ENCODE measurements at regions not wholly inside any gene's neighbourhood (a gene's known extent, or its start where the extent isn't known, plus 50 kb on each side); places are given as distances from the start of the nearest gene placed in this dataset.

DNA sequence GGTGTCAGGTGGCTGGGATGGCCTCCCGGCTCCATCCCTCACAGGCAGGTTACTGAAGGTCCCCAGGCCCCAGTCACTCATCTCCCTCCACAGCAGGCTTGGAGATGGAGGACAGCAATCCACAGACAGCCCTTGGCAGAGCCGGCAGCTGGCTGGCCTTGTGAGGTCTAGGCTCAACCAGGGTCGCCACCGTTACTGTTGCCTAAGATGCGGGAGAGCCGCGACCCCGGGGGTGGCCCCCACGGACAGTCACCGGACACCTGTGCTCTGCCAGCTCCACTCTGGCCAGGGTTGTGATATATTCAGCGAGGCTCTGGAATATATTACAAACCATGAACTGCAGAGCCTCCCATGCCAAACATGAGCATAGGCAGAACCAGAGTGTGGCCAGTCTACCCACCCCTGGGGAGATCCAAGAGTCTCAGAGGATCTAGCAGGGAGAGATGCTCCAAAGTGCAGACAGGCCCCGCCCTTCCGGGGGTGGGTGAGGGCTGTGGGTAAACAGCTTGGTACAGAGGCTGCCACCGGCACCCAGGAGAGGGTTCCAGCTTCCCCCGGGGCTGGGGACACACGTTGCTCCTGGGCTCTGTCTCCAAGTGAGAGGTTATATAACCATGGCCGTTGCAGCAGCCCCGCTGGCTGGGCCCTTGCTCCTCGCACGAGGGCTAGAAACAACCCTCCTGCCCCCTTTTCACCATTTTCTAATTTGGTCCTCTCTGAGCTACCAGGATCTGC is 55.9 kb upstream of the DIO3 start:
- no peaks in the 10 kb centered on the region for H3K9me2 ChIP-seq (replicated peaks; ENCODE audit: insufficient read depth, low read length)
- H4K20me1 ChIP-seq (ENCODE audit: low read depth, low read length) = no peaks in the 10 kb centered on the region
- H3K27ac ChIP-seq (ENCODE audit: low read depth, low read length) = no peak overlapping the region
- no peaks in the 10 kb centered on the region for H3K27me3 ChIP-seq (ENCODE audit: low read length)
- no peaks in the 10 kb centered on the region for H3K9me3 ChIP-seq (ENCODE audit: insufficient read depth, low read length)
- H3K4me3 ChIP-seq (ENCODE audit: insufficient read depth, low read length, poor library complexity, severe bottlenecking) = no peak overlapping the region
- H3F3A ChIP-seq (ENCODE audit: insufficient read depth) = no peaks in the 10 kb centered on the region
- H3K9ac ChIP-seq (ENCODE audit: low read length) = no peak overlapping the region
- H2AFZ ChIP-seq (ENCODE audit: low read depth, low read length, severe bottlenecking) = no peak overlapping the region
- H3K36me3 ChIP-seq (ENCODE audit: low read length) = no peaks in the 10 kb centered on the region
- H3K4me2 ChIP-seq (ENCODE audit: low read depth, low read length, poor library complexity, severe bottlenecking) = no peak overlapping the region
- TF ChIP-seq, protein P1, sequence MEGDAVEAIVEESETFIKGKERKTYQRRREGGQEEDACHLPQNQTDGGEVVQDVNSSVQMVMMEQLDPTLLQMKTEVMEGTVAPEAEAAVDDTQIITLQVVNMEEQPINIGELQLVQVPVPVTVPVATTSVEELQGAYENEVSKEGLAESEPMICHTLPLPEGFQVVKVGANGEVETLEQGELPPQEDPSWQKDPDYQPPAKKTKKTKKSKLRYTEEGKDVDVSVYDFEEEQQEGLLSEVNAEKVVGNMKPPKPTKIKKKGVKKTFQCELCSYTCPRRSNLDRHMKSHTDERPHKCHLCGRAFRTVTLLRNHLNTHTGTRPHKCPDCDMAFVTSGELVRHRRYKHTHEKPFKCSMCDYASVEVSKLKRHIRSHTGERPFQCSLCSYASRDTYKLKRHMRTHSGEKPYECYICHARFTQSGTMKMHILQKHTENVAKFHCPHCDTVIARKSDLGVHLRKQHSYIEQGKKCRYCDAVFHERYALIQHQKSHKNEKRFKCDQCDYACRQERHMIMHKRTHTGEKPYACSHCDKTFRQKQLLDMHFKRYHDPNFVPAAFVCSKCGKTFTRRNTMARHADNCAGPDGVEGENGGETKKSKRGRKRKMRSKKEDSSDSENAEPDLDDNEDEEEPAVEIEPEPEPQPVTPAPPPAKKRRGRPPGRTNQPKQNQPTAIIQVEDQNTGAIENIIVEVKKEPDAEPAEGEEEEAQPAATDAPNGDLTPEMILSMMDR (IDR thresholded peaks at IDR 0.05; ENCODE audit: insufficient read depth, low read length, poor library complexity, severe bottlenecking) = no peak
- TF ChIP-seq EZH2phosphoT487 (conservative IDR thresholded peaks at IDR 0.05; ENCODE audit: low read length) = no peak
- no peaks in the 10 kb centered on the region for H3K79me2 ChIP-seq (ENCODE audit: insufficient read depth, low read length)

DNA sequence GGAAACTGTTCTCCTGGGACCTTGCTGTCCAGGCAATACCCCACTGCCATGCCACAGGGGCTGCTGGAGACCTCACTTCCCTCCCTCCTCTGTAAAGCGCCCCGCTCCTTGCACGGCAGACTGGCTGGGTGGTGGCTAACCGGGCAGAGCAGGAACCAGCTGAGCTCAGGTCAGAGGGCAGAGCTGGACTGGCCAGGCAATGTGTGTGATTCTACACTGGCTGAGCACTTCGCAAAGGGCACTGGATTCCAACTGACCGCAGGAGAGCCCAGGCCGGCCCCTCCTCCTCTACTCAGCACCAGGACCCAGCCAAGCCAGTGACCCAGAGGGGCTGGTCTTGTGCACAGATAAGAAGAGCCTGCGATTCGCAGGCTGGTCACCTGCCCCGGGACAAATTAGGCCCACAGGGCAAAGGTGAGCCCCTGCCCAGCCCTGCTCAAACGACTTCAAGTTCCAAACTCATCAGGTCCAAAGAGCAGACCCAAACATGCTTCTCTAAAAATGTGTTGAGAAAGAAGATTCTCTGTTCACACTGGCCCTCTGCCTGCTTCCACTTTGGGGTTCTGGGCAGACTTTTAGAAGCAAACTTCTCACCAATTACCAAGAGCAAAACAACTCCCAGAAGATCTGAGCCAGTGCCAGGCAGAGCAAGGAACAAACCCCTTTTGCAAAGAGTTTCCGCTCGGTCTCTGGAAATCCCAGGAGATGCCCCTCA is 54.9 kb upstream of the DIO3 start:
- no peaks in the 10 kb centered on the region for H3F3A ChIP-seq (ENCODE audit: insufficient read depth)
- H3K9ac ChIP-seq (ENCODE audit: low read length) = no peak overlapping the region
- H3K4me3 ChIP-seq (ENCODE audit: insufficient read depth, low read length, poor library complexity, severe bottlenecking) = no peak overlapping the region
- no peak overlapping the region for H3K4me2 ChIP-seq (ENCODE audit: low read depth, low read length, poor library complexity, severe bottlenecking)
- no peak overlapping the region for H3K27ac ChIP-seq (ENCODE audit: low read depth, low read length)
- no peaks in the 10 kb centered on the region for H3K9me2 ChIP-seq (replicated peaks; ENCODE audit: insufficient read depth, low read length)
- no peaks in the 10 kb centered on the region for H3K36me3 ChIP-seq (ENCODE audit: low read length)
- H4K20me1 ChIP-seq (ENCODE audit: low read depth, low read length) = no peaks in the 10 kb centered on the region
- no peaks in the 10 kb centered on the region for H3K27me3 ChIP-seq (ENCODE audit: low read length)
- H3K79me2 ChIP-seq (ENCODE audit: insufficient read depth, low read length) = no peaks in the 10 kb centered on the region
- TF ChIP-seq, protein P1 (IDR thresholded peaks at IDR 0.05; ENCODE audit: insufficient read depth, low read length, poor library complexity, severe bottlenecking) = no peak
- no peak for TF ChIP-seq EZH2phosphoT487 (conservative IDR thresholded peaks at IDR 0.05; ENCODE audit: low read length)
- no peak overlapping the region for H2AFZ ChIP-seq (ENCODE audit: low read depth, low read length, severe bottlenecking)
- no peaks in the 10 kb centered on the region for H3K9me3 ChIP-seq (ENCODE audit: insufficient read depth, low read length)

DNA sequence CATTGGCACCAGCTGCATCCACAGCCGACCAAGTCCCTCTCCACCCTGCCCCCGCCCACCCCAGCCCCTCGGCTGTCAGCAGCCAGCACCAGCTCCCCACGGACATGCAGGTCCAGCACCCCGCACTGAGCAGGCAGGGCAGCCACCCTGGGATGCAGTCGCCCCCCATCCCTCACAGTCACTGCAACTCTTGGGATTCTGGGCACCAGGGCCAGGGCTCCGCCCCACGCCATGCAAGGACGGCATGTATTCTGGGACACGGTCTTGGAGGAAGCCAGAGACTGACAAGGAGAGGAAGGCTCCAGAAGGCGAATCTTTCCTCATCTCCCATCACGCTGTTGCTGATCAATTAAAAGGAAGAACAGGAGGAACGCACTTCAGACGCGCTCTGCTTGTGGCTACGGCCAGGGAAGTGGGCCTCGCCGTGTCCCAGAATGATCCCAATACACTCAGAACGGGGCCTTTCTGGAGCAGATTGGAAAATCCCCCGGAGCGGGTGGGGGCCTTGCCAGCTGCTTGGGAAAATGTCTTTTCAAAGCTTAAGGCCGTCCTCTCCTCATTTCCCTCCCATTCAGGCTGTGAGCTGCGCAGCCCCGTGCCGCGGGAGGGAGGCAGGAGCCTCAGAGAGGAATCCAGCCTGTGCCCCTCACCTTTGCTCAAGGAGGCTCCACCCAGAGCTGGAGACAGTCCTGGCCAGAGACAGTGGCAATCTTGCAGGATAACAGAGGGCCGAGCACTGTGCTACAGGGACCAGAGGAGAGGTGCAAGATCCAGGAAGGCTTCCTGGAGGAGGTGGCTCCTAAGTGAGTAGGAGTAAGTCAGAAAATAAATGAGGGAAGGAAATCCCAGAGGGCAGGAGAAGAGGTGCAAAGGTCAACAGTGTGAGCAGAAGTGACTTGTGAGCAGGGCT is 54.1 kb upstream of the DIO3 start:
- H3K27me3 ChIP-seq (ENCODE audit: low read length) = no peaks in the 10 kb centered on the region
- H3K27ac ChIP-seq (ENCODE audit: low read depth, low read length) = no peak overlapping the region
- no peak overlapping the region for H3K9ac ChIP-seq (ENCODE audit: low read length)
- no peaks in the 10 kb centered on the region for H3K36me3 ChIP-seq (ENCODE audit: low read length)
- no peak overlapping the region for H3K4me2 ChIP-seq (ENCODE audit: low read depth, low read length, poor library complexity, severe bottlenecking)
- H2AFZ ChIP-seq (ENCODE audit: low read depth, low read length, severe bottlenecking) = no peak overlapping the region
- TF ChIP-seq, protein P1 (IDR thresholded peaks at IDR 0.05; ENCODE audit: insufficient read depth, low read length, poor library complexity, severe bottlenecking) = no peak
- no peak for TF ChIP-seq EZH2phosphoT487 (conservative IDR thresholded peaks at IDR 0.05; ENCODE audit: low read length)
- no peaks in the 10 kb centered on the region for H3F3A ChIP-seq (ENCODE audit: insufficient read depth)
- no peaks in the 10 kb centered on the region for H4K20me1 ChIP-seq (ENCODE audit: low read depth, low read length)
- no peaks in the 10 kb centered on the region for H3K79me2 ChIP-seq (ENCODE audit: insufficient read depth, low read length)
- H3K9me2 ChIP-seq (replicated peaks; ENCODE audit: insufficient read depth, low read length) = no peaks in the 10 kb centered on the region
- H3K9me3 ChIP-seq (ENCODE audit: insufficient read depth, low read length) = no peaks in the 10 kb centered on the region
- H3K4me3 ChIP-seq (ENCODE audit: insufficient read depth, low read length, poor library complexity, severe bottlenecking) = no peak overlapping the region
